Activated naive CD8-positive, alpha-beta T cell treated with anti-CD3 and anti-CD28 coated beads, Interleukin-2, amount 50 U/mL, for 24 hours (primary cell): ENCODE measurements at regions not wholly inside any gene's neighbourhood (a gene's known extent, or its start where the extent isn't known, plus 50 kb on each side); places are given as distances from the start of the nearest gene placed in this dataset.

Experiments used
- ATAC-seq: fragments of 150-1000 bp; cut with Tn5 transposase; one replicate; pipeline ENCODE4 v1.10.0; 2021
- DNase-seq: peaks from one replicate; pipeline ENCODE4 v3.0.0; 2021
- H3K27ac Mint-ChIP-seq: one replicate; pipeline ENCODE4 v1.8.0; 2021; ENCODE audit warnings: mild to moderate bottlenecking, mixed read lengths
- H3K27me3 Mint-ChIP-seq: one replicate; pipeline ENCODE4 v1.8.0; 2021; ENCODE audit warnings: mixed read lengths
- H3K36me3 Mint-ChIP-seq: one replicate; pipeline ENCODE4 v1.8.0; 2021; ENCODE audit warnings: low read depth, mixed read lengths
- H3K4me1 Mint-ChIP-seq: one replicate; pipeline ENCODE4 v1.8.0; 2021; ENCODE audit warnings: mixed read lengths
- H3K4me3 Mint-ChIP-seq: one replicate; pipeline ENCODE4 v1.8.0; 2021; ENCODE audit warnings: mild to moderate bottlenecking, moderate library complexity, mixed read lengths
- H3K9me3 Mint-ChIP-seq: one replicate; pipeline ENCODE4 v1.8.0; 2021; ENCODE audit warnings: mixed read lengths

- no peak for ATAC-seq
Measured at GRCh38 chr6:2434912-2435311, 189.5 kb upstream of the GMDS start.

GRCh38 chr6:2434116-2434515, 188.7 kb upstream of the GMDS start:
- no peaks in the 10 kb centered on the region for H3K9me3 Mint-ChIP-seq
- DNase-seq (no peak), ATAC-seq (no peak)
- no peaks in the 10 kb centered on the region for H3K4me1 Mint-ChIP-seq
- no peaks in the 10 kb centered on the region for H3K27me3 Mint-ChIP-seq
- H3K4me3 Mint-ChIP-seq, result no peak overlapping the region
- no peaks in the 10 kb centered on the region for H3K36me3 Mint-ChIP-seq
- H3K27ac Mint-ChIP-seq, result no peak overlapping the region

More at GRCh38 chr6:2434912-2435311, 189.5 kb upstream of the GMDS start:
- Mint-ChIP-seq H3K27me3 (no peaks in the 10 kb centered on the region), H3K4me1 (no peaks in the 10 kb centered on the region), H3K36me3 (no peaks in the 10 kb centered on the region), H3K4me3 (no peak overlapping the region), H3K9me3 (no peaks in the 10 kb centered on the region), H3K27ac (no peak overlapping the region)
- no peak for DNase-seq

- H3K4me1 Mint-ChIP-seq, result no peaks in the 10 kb centered on the region
- DNase-seq, result no peak
- ATAC-seq, result no peak
- no peaks in the 10 kb centered on the region for H3K27me3 Mint-ChIP-seq
- no peaks in the 10 kb centered on the region for H3K9me3 Mint-ChIP-seq
- H3K27ac Mint-ChIP-seq, result no peak overlapping the region
- H3K36me3 Mint-ChIP-seq, result no peaks in the 10 kb centered on the region
- no peak overlapping the region for H3K4me3 Mint-ChIP-seq
Measured at GRCh38 chr6:2433711-2434110, 188.3 kb upstream of the GMDS start.

GRCh38 chr6:2433266-2433665, 187.9 kb upstream of the GMDS start:
- Mint-ChIP-seq H3K36me3 (no peaks in the 10 kb centered on the region), H3K27me3 (no peaks in the 10 kb centered on the region), H3K4me1 (no peaks in the 10 kb centered on the region), H3K27ac (no peak overlapping the region), H3K9me3 (no peaks in the 10 kb centered on the region), H3K4me3 (no peak overlapping the region)
- DNase-seq, result no peak
- ATAC-seq, result no peak

- no peaks in the 10 kb centered on the region for H3K36me3 Mint-ChIP-seq
- H3K4me3 Mint-ChIP-seq, result no peak overlapping the region
- H3K9me3 Mint-ChIP-seq, result no peaks in the 10 kb centered on the region
- ATAC-seq (no peak), DNase-seq (no peak)
- H3K4me1 Mint-ChIP-seq, result no peaks in the 10 kb centered on the region
- no peaks in the 10 kb centered on the region for H3K27me3 Mint-ChIP-seq
- no peak overlapping the region for H3K27ac Mint-ChIP-seq
Measured at GRCh38 chr6:2432292-2432691, 186.9 kb upstream of the GMDS start.

- Mint-ChIP-seq H3K4me3 (no peak overlapping the region), H3K9me3 (no peaks in the 10 kb centered on the region), H3K4me1 (no peaks in the 10 kb centered on the region), H3K27me3 (no peaks in the 10 kb centered on the region), H3K36me3 (no peaks in the 10 kb centered on the region), H3K27ac (no peak overlapping the region)
- DNase-seq (no peak), ATAC-seq (no peak)
Measured at GRCh38 chr6:2430612-2431011, 185.2 kb upstream of the GMDS start.

- Mint-ChIP-seq H3K27ac (no peak overlapping the region), H3K27me3 (no peaks in the 10 kb centered on the region), H3K4me3 (no peak overlapping the region), H3K9me3 (no peaks in the 10 kb centered on the region), H3K4me1 (no peaks in the 10 kb centered on the region), H3K36me3 (peaks cover 4% of the 10 kb centered on the region)
- no peak for ATAC-seq
- DNase-seq, result no peak
Measured at GRCh38 chr6:2429460-2429859, 184.1 kb upstream of the GMDS start.

- ATAC-seq (no peak), DNase-seq (no peak)
- no peak overlapping the region for H3K4me3 Mint-ChIP-seq
- H3K27me3 Mint-ChIP-seq, result no peaks in the 10 kb centered on the region
- no peaks in the 10 kb centered on the region for H3K9me3 Mint-ChIP-seq
- peaks cover 5% of the 10 kb centered on the region for H3K36me3 Mint-ChIP-seq
- no peak overlapping the region for H3K27ac Mint-ChIP-seq
- H3K4me1 Mint-ChIP-seq, result no peaks in the 10 kb centered on the region
Measured at GRCh38 chr6:2429032-2429431, 183.6 kb upstream of the GMDS start.

- DNase-seq (no peak), ATAC-seq (no peak)
- no peak overlapping the region for H3K27ac Mint-ChIP-seq
- no peak overlapping the region for H3K4me3 Mint-ChIP-seq
- no peaks in the 10 kb centered on the region for H3K27me3 Mint-ChIP-seq
- no peaks in the 10 kb centered on the region for H3K4me1 Mint-ChIP-seq
- H3K9me3 Mint-ChIP-seq, result no peaks in the 10 kb centered on the region
- H3K36me3 Mint-ChIP-seq, result peaks cover 5% of the 10 kb centered on the region
Measured at GRCh38 chr6:2426561-2427340, 181.3 kb upstream of the GMDS start.

- Mint-ChIP-seq H3K27me3 (no peaks in the 10 kb centered on the region), H3K4me3 (no peak overlapping the region), H3K27ac (no peak overlapping the region), H3K4me1 (no peaks in the 10 kb centered on the region), H3K36me3 (no peaks in the 10 kb centered on the region), H3K9me3 (no peaks in the 10 kb centered on the region)
- ATAC-seq, result no peak
- no peak for DNase-seq
Measured at GRCh38 chr6:2416128-2416712, 170.8 kb upstream of the GMDS start.

- Mint-ChIP-seq H3K4me3 (no peak overlapping the region), H3K36me3 (no peaks in the 10 kb centered on the region), H3K27me3 (no peaks in the 10 kb centered on the region), H3K4me1 (no peaks in the 10 kb centered on the region), H3K9me3 (no peaks in the 10 kb centered on the region), H3K27ac (no peak overlapping the region)
- ATAC-seq, result no peak
- no peak for DNase-seq
Measured at GRCh38 chr6:2414885-2415547, 169.6 kb upstream of the GMDS start.

- ATAC-seq (no peak), DNase-seq (no peak)
- Mint-ChIP-seq H3K9me3 (no peaks in the 10 kb centered on the region), H3K27ac (no peak overlapping the region), H3K4me1 (no peaks in the 10 kb centered on the region), H3K27me3 (no peaks in the 10 kb centered on the region), H3K4me3 (no peak overlapping the region), H3K36me3 (peaks cover under 1% of the 10 kb centered on the region)
Measured at GRCh38 chr6:2412731-2413130, 167.3 kb upstream of the GMDS start.

GRCh38 chr6:2410656-2411380, 165.4 kb upstream of the GMDS start:
- no peaks in the 10 kb centered on the region for H3K27me3 Mint-ChIP-seq
- H3K36me3 Mint-ChIP-seq, result peaks cover 2% of the 10 kb centered on the region
- H3K9me3 Mint-ChIP-seq, result no peaks in the 10 kb centered on the region
- ATAC-seq, result no peak
- no peaks in the 10 kb centered on the region for H3K4me1 Mint-ChIP-seq
- no peak overlapping the region for H3K27ac Mint-ChIP-seq
- no peak overlapping the region for H3K4me3 Mint-ChIP-seq
- DNase-seq, result no peak

GRCh38 chr6:2407525-2407924, 162.1 kb upstream of the GMDS start:
- peaks cover 2% of the 10 kb centered on the region for H3K36me3 Mint-ChIP-seq
- no peaks in the 10 kb centered on the region for H3K4me1 Mint-ChIP-seq
- DNase-seq (no peak), ATAC-seq (no peak)
- H3K4me3 Mint-ChIP-seq, result no peak overlapping the region
- H3K27me3 Mint-ChIP-seq, result no peaks in the 10 kb centered on the region
- no peaks in the 10 kb centered on the region for H3K9me3 Mint-ChIP-seq
- H3K27ac Mint-ChIP-seq, result no peak overlapping the region
